D341Med (cell line): ENCODE measurements at regions not wholly inside any gene's neighbourhood (a gene's known extent, or its start where the extent isn't known, plus 50 kb on each side); places are given as distances from the start of the nearest gene placed in this dataset.
A peak's percentile ranks its signal among the peaks of the same experiment; 100 is the strongest.

Experiments
- DNase-seq: peaks from one replicate; pipeline ENCODE4 v3.0.0; 2012; ENCODE audit warnings: low spot score

GRCh38 chr15:38647683-38648082 is 83.1 kb upstream of the RASGRP1 start:
- no peak for DNase-seq

DNA sequence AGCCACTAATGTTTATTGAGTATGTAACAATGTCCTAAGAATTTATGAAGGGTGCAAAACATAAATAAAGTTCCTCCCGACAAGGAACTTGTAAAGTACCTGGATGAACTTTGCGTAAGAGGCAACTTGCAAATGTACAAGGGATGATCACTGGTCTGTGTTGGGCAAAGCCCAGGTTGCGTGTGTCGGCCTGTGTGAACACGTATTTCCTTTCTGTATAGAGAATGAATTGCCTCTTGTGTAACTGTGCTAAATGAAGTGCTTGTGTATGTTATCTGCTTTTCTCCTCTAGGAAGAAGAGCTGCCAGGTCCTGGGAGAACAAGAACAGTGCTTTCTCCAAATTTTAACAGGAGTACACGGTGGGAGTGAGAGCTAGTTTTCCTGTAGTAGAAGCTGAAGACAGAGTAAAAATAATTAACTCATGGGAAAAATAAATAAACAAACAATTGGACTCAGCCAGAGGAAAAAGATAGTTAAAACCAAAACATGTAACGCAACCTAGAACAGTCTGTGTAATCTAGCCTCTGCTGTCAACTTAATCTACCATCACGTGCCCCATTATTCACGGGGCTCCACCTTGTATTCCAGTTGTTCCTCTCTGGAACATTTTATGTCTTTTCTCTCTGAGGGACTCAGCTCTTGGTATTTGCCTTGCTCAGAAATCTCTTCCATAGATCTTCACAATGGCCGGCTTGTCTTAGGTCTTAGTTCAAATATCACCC is 83.7 kb upstream of the RASGRP1 start:
- DNase-seq: no peak

DNA sequence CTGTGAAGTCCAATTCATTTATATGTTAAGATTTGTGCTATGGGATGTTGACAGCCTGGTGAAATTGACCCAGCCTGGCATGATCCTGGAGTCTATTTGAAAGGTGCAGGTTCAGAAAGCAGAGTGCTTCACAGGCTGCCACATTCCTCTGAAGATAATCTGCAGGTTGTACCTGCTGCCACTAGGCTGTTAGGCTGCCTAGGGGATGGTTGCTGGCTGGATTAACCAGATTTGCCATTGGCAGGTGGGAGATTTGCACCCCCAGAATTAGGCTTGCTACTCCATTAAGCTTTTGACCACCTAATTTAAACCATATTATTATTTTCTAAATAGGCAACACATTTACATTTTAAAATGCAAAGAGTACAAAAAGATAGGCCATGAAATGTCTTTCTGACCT is 85.8 kb upstream of the RASGRP1 start:
- no peak for DNase-seq

GRCh38 chr15:38650936-38651327 is 86.3 kb upstream of the RASGRP1 start:
- DNase-seq: no peak

GRCh38 chr15:38651328-38652038 is 86.9 kb upstream of the RASGRP1 start:
- no peak for DNase-seq

DNA sequence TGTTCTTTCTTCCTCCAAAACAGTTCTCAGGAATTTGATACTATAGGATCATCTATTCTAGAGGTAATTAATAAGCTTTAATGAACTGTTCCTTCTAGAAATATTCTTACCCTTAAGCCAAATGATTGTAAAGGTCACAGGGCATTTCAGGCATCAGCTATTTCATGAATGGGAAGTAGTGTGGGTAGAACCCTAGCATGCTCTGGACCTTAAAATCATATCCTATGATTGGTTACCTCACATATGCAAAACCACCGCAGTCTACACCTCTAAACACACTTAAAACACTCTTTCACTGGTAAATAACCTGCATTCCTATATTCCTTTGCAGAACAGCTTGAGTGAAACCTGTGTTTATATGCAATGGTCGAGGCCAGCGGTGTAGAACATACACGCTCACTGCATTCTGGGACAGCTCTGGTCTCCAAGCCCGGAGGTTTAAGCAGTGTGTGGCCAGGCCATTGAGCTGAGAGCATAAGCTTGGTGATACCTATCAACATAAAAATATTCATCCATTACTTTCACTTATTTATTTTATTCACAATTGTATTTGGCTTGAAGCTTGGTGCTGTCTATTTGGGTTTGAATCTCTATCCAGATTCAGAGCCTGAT is 87.7 kb upstream of the RASGRP1 start:
- no peak for DNase-seq

GRCh38 chr15:38652998-38653397 is 88.4 kb upstream of the RASGRP1 start:
- DNase-seq: no peak

GRCh38 chr15:38658431-38658830 is 93.8 kb upstream of the RASGRP1 start:
- no peak for DNase-seq

GRCh38 chr15:38660738-38661137 is 96.1 kb upstream of the RASGRP1 start:
- DNase-seq: no peak

- DNase-seq: no peak
Measured at GRCh38 chr15:38662033-38662802, 97.6 kb upstream of the RASGRP1 start.

DNA sequence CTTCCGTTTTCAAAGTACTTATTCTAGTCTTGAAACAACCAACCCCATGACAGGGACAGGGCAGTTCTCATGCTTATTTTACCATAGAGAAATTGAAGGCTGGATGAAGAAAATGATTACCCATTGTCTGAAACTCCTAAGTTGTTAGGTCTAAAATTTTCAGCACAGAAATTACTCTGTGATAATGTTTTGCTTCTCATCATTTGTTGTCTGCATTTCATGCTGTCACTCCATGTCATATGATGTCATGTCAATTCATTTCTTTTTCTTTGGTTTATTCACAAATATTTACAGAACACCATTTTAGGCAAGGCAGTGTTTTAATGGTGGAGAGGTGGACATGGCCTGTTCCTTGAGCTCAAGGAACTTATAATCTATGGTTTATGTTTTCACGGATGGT is 98.2 kb upstream of the RASGRP1 start:
- DNase-seq: no peak

DNA sequence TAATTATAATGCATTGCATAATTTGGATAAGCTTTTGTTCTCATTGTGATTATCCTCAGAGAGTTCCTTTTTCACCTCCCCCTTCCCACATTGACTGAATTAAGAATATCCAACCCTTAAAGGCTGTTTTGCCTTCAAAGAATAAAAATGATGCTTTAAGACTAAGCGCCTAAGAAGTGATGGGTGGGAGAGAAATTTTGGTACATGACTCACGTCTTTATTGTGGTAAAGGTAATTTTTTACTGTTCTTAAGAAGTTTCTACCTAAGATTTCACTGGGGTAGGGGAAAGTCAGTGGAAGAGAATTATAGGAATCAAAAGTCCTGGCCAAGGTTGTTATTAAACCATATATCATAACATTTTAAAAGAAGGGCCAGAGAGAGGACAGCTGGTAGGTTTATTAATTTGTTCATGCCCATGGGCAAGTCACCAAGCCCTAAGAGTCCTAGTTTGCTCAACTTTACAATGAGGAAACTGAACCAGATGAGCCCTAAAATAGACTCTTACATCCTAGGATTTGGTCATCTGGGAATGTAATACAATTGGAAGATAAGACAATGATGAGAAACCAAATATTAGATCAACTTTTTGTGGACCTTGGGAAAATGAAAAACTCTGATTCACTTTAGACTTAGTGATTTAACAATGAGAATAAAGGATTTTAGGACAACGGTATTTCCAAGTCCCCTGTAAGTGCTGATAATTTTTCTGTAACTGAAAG is 101.1 kb upstream of the RASGRP1 start:
- DNase-seq: no peak

DNA sequence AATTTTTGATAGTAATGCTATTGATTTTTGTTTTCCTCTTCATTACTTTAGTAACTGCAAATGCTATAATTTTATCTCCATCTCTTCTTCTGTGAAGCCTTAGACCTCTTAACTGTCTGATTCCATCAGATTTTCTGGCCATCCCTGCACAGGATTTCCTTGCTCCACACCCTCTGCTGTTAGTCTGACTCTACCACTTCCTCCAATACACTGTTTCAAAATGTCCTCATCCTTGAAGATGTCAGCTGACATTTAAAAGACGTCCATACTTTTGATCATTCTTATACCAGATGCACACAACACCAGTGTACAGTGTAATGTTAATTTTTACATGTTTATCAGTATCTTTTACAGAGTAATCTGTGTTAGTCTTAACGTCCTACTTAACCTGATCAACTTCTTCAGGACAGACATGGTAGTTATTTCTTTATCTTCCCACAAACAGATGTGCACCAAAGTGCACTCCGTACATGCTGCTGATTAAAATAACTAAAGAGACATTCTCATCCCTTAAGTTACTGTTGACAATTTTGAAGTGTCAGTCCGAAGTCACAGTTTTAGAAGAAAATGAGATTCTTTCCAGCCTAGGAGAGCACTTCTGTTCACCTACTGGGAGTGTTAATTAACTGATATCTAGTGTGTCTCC is 102.4 kb upstream of the RASGRP1 start:
- no peak for DNase-seq

DNA sequence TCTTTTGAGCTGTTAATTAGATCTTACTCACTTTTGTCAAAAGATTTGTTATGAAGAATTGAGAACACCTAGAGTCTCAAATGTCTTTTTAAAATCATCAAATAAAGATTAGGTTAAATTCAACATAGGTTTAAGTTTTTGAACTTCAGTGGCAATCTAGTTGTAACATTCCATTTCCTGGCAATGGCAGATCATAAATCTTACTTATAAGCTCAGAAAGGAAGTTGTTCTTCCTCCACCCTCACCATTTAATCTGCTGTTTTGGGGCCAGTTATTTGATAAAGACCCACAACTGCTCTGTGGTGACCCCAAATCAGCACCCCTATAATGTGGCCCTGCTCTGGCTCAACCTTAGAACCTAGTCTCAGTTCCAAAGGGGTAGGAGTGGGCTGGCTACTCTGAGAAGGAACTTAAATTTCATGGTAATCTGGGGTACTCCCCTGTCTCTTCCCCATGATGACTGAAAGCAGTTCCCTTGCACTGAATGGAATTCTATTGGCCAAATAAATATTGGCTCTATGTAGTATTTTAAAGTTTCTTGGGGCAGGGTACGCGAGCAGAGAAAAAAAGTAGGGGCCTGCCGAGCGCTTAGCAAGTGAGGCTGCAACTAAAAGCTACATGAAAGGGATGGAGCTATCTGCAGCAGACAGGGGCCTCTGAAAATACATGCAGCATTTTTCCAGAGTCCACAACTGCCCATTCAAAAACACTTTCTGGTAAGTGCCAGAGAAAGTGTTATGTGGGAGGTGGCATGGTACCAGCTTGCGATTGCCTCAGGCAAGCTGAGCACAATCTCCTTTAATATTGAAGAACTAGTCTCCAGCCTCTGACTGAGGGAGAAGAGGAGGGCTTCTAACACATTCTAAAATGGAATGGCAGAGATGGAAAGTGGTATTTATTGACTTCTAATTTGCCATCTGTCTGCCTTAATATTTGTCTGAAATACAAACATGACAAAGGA is 103.6 kb upstream of the RASGRP1 start:
- DNase-seq: no peak

GRCh38 chr15:38668898-38669391 is 104.3 kb upstream of the RASGRP1 start:
- DNase-seq: peak; percentile 46

GRCh38 chr15:38670128-38671005 is 105.8 kb upstream of the RASGRP1 start:
- no peak for DNase-seq

DNA sequence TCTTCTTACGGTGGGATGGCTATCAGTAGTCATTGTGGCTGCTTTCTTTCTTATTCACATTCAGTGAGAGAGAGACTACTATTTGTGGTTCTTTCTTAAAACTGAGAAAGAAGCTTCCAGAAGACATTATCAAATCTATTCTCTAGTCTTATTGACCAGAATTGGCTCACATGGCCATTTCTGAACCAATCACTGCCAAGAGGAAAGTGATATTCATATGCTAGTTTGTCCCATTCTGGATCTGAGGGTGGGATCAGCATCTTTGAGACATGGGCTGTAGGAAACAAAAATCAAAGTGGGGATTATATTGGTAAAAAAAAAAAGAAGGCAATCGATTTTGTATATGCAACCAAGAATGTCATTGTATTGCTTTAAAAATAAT is 106.4 kb upstream of the RASGRP1 start:
- no peak for DNase-seq

GRCh38 chr15:38671675-38672254 is 107.2 kb upstream of the RASGRP1 start:
- no peak for DNase-seq

- no peak for DNase-seq
Measured at GRCh38 chr15:38672273-38672672, 107.7 kb upstream of the RASGRP1 start.
